Testis (tissue), 2 donors: ENCODE measurements at regions not wholly inside any gene's neighbourhood (a gene's known extent, or its start where the extent isn't known, plus 50 kb on each side); places are given as distances from the start of the nearest gene placed in this dataset.

ENCODE experiments used
- POLR2A ChIP-seq: fragments of 450-650 bp; IDR thresholded peaks from one replicate; pipeline ENCODE4 v1.6.1; 2017; ENCODE audit warnings: antibody characterized with exemption, mild to moderate bottlenecking, moderate library complexity
- TF ChIP-seq, protein P1 (sequence below), 3 experiments: fragments of 450-650 bp in 2 of 3; fragments of 200-600 bp in 1 of 3; sonication (generic) in 1 of 3; IDR thresholded peaks; one replicate each; pipeline ENCODE4 v1.5.1; 2016 to 2019; ENCODE audit warnings: antibody characterized with exemption in 3 of 3, mild to moderate bottlenecking in 2 of 3, moderate library complexity in 1 of 3

DNA sequence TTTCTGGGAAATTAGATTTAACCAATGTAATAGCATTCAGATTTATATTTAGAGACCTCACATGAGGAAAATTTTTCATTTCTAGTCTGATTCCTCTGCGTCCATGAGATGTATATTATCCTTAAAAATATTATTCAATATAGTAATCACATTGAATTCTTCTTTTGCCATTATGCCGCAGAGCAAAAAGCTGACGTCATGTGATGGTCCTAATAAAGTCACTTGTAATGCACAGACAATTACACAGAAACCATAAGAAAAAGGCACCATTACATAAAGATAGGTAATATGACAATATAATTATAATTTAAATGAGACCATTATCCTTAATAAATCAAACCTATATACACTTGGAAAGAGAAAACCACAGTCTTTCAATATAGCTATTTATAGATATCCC, 1021.5 kb downstream of the PCDH9 start:
- TF ChIP-seq, protein P1, sequence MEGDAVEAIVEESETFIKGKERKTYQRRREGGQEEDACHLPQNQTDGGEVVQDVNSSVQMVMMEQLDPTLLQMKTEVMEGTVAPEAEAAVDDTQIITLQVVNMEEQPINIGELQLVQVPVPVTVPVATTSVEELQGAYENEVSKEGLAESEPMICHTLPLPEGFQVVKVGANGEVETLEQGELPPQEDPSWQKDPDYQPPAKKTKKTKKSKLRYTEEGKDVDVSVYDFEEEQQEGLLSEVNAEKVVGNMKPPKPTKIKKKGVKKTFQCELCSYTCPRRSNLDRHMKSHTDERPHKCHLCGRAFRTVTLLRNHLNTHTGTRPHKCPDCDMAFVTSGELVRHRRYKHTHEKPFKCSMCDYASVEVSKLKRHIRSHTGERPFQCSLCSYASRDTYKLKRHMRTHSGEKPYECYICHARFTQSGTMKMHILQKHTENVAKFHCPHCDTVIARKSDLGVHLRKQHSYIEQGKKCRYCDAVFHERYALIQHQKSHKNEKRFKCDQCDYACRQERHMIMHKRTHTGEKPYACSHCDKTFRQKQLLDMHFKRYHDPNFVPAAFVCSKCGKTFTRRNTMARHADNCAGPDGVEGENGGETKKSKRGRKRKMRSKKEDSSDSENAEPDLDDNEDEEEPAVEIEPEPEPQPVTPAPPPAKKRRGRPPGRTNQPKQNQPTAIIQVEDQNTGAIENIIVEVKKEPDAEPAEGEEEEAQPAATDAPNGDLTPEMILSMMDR (IDR thresholded peaks at IDR 0.05), result no peak
- no peak for TF ChIP-seq POLR2A
